AG04449 (cell line): ENCODE measurements at regions not wholly inside any gene's neighbourhood (a gene's known extent, or its start where the extent isn't known, plus 50 kb on each side); places are given as distances from the start of the nearest gene placed in this dataset.
A peak's percentile ranks its signal among the peaks of the same experiment; 100 is the strongest.

Source experiments
- CTCF ChIA-PET: fragments of 350-600 bp; formaldehyde crosslinking; extraction: SDS; loops from one replicate; lab custom pipeline; 2021; ENCODE audit warnings: antibody characterized with exemption; lab: Yijun Ruan, JAX
- POLR2A ChIA-PET: fragments of 400-600, 350-600 bp; formaldehyde crosslinking; extraction: SDS; loops from one replicate; lab custom pipeline; 2020; ENCODE audit warnings: antibody characterized with exemption, inconsistent platforms; lab: Yijun Ruan, JAX
- DNase-seq: peaks from one replicate; pipeline ENCODE4 v3.0.0-alpha.2; 2010; ENCODE audit warnings: low read depth, low spot score
- H3K4me3 ChIP-seq: 2 replicates; pipeline ENCODE4 v1.5.1; 2011; ENCODE audit warnings: low read depth, mild to moderate bottlenecking, control low read depth, low read length
- CTCF ChIP-seq: IDR thresholded peaks from one replicate; pipeline ENCODE4 v1.5.1; 2011; ENCODE audit warnings: mild to moderate bottlenecking, moderate library complexity, low read length, control low read depth, inconsistent platforms; ENCODE audit not compliant: insufficient read depth; ENCODE audit errors: missing control alignments

GRCh38 chr5:73318308-73318719 lies 130.3 kb downstream of the FOXD1 start:
- DNase-seq: no peak
- ChIA-PET CTCF (interaction anchor here (1.7 kb wide), 1 partner anchor 136 kb away, joined by 4 read pairs; no protein-coding TSS in a partner anchor), POLR2A (interaction anchor here (1.7 kb wide), 1 partner anchor 130 kb away, joined by 8 read pairs; the partner anchor contains the start of gene FOXD1)
- no peak overlapping the region for H3K4me3 ChIP-seq
- no peak for TF ChIP-seq CTCF

GRCh38 chr5:73317523-73317922 lies 131.1 kb downstream of the FOXD1 start:
- CTCF ChIA-PET: interaction anchor here (1.3 kb wide), 1 partner anchor 134 kb away, joined by 3 read pairs; no protein-coding TSS in a partner anchor
- H3K4me3 ChIP-seq: no peak overlapping the region
- no peak for DNase-seq
- no peak for TF ChIP-seq CTCF
- POLR2A ChIA-PET: interaction anchor here (1.7 kb wide), 1 partner anchor 131 kb away, joined by 8 read pairs; the partner anchor contains the start of gene FOXD1

- DNase-seq: no peak
- TF ChIP-seq CTCF: no peak
- no peak overlapping the region for H3K4me3 ChIP-seq
- ChIA-PET CTCF (interaction anchor here (0.7 to 9.5 kb wide), 7 partner anchors 15 to 508 kb away, joined by 3 to 69 read pairs (median 39); partner anchors contain the start of gene FOXD1), POLR2A (no interaction called here)
These were observed 134.0 kb downstream of the FOXD1 start for GRCh38 chr5:73314395-73315257.

GRCh38 chr5:73312872-73313510 lies 135.6 kb downstream of the FOXD1 start:
- DNase-seq: no peak
- TF ChIP-seq CTCF: no peak
- H3K4me3 ChIP-seq: no peak overlapping the region
- POLR2A ChIA-PET: interaction anchor here (0.6 to 3.5 kb wide), 14 partner anchors 9 to 198 kb away, joined by 3 to 59 read pairs (median 4); partner anchors contain the start of gene FOXD1
- CTCF ChIA-PET: interaction anchor here (1.2 to 9.5 kb wide), 15 partner anchors 8 to 230 kb away, joined by 3 to 72 read pairs (median 13); partner anchors contain the start of gene FOXD1

GRCh38 chr5:73312146-73312871 lies 136.3 kb downstream of the FOXD1 start:
- peak; percentile 77 for TF ChIP-seq CTCF
- CTCF ChIA-PET: interaction anchor here (0.5 to 9.5 kb wide), 19 partner anchors 9 to 229 kb away, joined by 3 to 72 read pairs (median 6); partner anchors contain the start of gene FOXD1
- peak; percentile 97 for DNase-seq
- POLR2A ChIA-PET: interaction anchor here (0.6 to 3.5 kb wide), 15 partner anchors 10 to 197 kb away, joined by 3 to 59 read pairs (median 4); partner anchors contain the start of gene FOXD1
- H3K4me3 ChIP-seq: no peak overlapping the region
